ENCODE measurements at regions not wholly inside any gene's neighbourhood (a gene's known extent, or its start where the extent isn't known, plus 50 kb on each side); places are given as distances from the start of the nearest gene placed in this dataset.

- TF ChIP-seq EZH2phosphoT487 (IDR thresholded peaks at IDR 0.05; ENCODE audit: insufficient read depth, low read depth): no peak
- TF ChIP-seq EZH2 (IDR thresholded peaks at IDR 0.05; ENCODE audit: insufficient read depth, poor library complexity, severe bottlenecking): no peak
Observed at GRCh38 chr3:8170971-8171508, 330.6 kb upstream of the LMCD1 start.

Data from GM23248 (cell line).